ENCODE measurements at regions not wholly inside any gene's neighbourhood (a gene's known extent, or its start where the extent isn't known, plus 50 kb on each side); places are given as distances from the start of the nearest gene placed in this dataset.
A peak's percentile ranks its signal among the peaks of the same experiment; 100 is the strongest.

DNA sequence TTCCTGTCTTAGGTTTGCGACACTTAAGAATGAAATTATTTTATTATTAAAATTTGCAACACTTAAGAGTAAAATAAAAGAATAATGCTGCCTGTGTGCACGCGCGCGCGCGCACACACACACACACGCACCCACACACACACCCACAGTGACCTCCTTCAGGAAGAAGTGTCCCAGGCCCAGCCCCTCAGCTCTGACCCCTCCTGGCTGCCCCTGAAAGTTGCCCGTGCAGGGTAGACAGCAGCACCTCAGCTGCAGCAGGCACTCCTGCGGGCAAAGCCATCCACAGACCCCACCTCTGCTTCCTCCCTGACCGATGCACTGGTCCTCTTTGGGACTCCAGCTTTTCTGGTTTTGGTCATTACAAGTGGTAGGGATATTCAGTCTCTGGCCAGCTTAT, 478.2 kb downstream of the NTRK3 start:
- Histone ChIP-seq H2BK12ac (ENCODE audit: low read length in 2 of 2) (peak overlapping the region in 1 of 2 experiments; percentile 61), H3K23ac (ENCODE audit: low read length in 2 of 2) (no peak overlapping the region), H2BK5ac (ENCODE audit: low read depth, low read length, poor library complexity, severe bottlenecking) (no peak overlapping the region), H4K8ac (ENCODE audit: low read length) (no peak overlapping the region), H3K9ac (ENCODE audit: low read length) (no peak overlapping the region), H3K4me3 (ENCODE audit: insufficient read depth in 1 of 2, low read depth in 1 of 2, low read length in 2 of 2) (no peak overlapping the region), H4K91ac (ENCODE audit: low read length) (no peak overlapping the region), H3K36me3 (ENCODE audit: control insufficient read depth in 1 of 2, insufficient read depth in 2 of 2, low read depth in 1 of 2, low read length in 2 of 2) (no peaks in the 10 kb centered on the region), H3K14ac (ENCODE audit: low read length in 2 of 2) (peak overlapping the region in 1 of 2 experiments; percentile 58), H3K4me2 (ENCODE audit: low read length, poor library complexity, severe bottlenecking) (no peak overlapping the region), H2BK120ac (ENCODE audit: low read depth, low read length) (no peak overlapping the region), H3K4me1 (ENCODE audit: control insufficient read depth, insufficient read depth, low read depth, low read length) (no peaks in the 10 kb centered on the region), H2AFZ (ENCODE audit: low read depth, low read length) (no peak overlapping the region), H2BK15ac (ENCODE audit: low read depth, poor library complexity, severe bottlenecking) (no peak overlapping the region), H3K27ac (ENCODE audit: low read length, poor library complexity, severe bottlenecking) (no peak overlapping the region), H2AK5ac (ENCODE audit: low read length, severe bottlenecking) (no peak overlapping the region), H3K4ac (ENCODE audit: low read depth in 1 of 2, low read length in 2 of 2) (no peak overlapping the region), H3K27me3 (ENCODE audit: control insufficient read depth in 1 of 2, insufficient read depth in 1 of 2, low read length in 2 of 2) (peaks cover 0 to 35% of the 10 kb centered on the region in 2 experiments), H3K9me3 (ENCODE audit: control insufficient read depth, low read length) (no peaks in the 10 kb centered on the region), H3K79me1 (replicated peaks; ENCODE audit: low read length, poor library complexity, severe bottlenecking) (no peaks in the 10 kb centered on the region), H3K18ac (ENCODE audit: low read depth in 1 of 2, low read length in 2 of 2) (peak overlapping the region in 1 of 2 experiments; percentile 84)
- no peak for DNase-seq
- WGBS, result 79% methylated on average over 10 of the region's 11 CpGs

DNA sequence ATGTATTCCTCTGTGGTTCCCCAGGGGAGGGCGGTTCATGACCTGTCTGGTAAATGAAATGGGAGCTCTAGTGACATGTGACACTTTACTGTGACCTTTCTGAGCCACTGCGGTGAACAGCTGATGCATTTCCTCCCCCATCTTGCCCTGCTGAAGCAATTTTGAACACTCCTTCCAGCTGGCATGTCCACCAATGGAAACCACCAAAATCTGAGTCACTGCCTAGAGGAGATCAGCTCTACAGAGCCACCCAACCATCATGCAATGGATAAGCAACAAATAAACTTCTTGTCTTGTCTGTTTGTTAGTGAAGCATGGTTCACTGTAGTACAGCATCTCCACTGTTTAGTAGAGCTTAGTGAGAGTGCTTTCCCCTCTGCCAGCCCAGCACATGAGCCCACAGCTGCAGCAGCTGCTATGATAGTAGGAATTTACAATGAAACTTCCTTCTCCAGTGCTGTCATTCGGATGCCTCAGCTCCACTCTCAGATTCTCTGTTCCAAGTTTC, 479.4 kb downstream of the NTRK3 start:
- Histone ChIP-seq H3K18ac (ENCODE audit: low read depth in 1 of 2, low read length in 2 of 2) (peak overlapping the region in 1 of 2 experiments; percentile 59), H3K27ac (ENCODE audit: low read length, poor library complexity, severe bottlenecking) (no peak overlapping the region), H3K4me3 (ENCODE audit: insufficient read depth in 1 of 2, low read depth in 1 of 2, low read length in 2 of 2) (no peak overlapping the region), H3K79me1 (replicated peaks; ENCODE audit: low read length, poor library complexity, severe bottlenecking) (no peaks in the 10 kb centered on the region), H2BK120ac (ENCODE audit: low read depth, low read length) (no peak overlapping the region), H3K27me3 (ENCODE audit: control insufficient read depth in 1 of 2, insufficient read depth in 1 of 2, low read length in 2 of 2) (peaks cover 0 to 34% of the 10 kb centered on the region in 2 experiments), H3K4ac (ENCODE audit: low read depth in 1 of 2, low read length in 2 of 2) (no peak overlapping the region), H4K8ac (ENCODE audit: low read length) (peak overlapping the region; percentile 76), H3K36me3 (ENCODE audit: control insufficient read depth in 1 of 2, insufficient read depth in 2 of 2, low read depth in 1 of 2, low read length in 2 of 2) (no peaks in the 10 kb centered on the region), H3K9ac (ENCODE audit: low read length) (no peak overlapping the region), H2AK5ac (ENCODE audit: low read length, severe bottlenecking) (no peak overlapping the region), H3K9me3 (ENCODE audit: control insufficient read depth, low read length) (no peaks in the 10 kb centered on the region), H2BK15ac (ENCODE audit: low read depth, poor library complexity, severe bottlenecking) (no peak overlapping the region), H2BK5ac (ENCODE audit: low read depth, low read length, poor library complexity, severe bottlenecking) (no peak overlapping the region), H4K91ac (ENCODE audit: low read length) (no peak overlapping the region), H3K23ac (ENCODE audit: low read length in 2 of 2) (no peak overlapping the region), H3K14ac (ENCODE audit: low read length in 2 of 2) (no peak overlapping the region), H3K4me2 (ENCODE audit: low read length, poor library complexity, severe bottlenecking) (no peak overlapping the region), H2BK12ac (ENCODE audit: low read length in 2 of 2) (no peak overlapping the region), H2AFZ (ENCODE audit: low read depth, low read length) (no peak overlapping the region), H3K4me1 (ENCODE audit: control insufficient read depth, insufficient read depth, low read depth, low read length) (no peaks in the 10 kb centered on the region)
- DNase-seq, result peak; percentile 91
- WGBS, result 68% methylated on average over 3 of the region's 3 CpGs

DNA sequence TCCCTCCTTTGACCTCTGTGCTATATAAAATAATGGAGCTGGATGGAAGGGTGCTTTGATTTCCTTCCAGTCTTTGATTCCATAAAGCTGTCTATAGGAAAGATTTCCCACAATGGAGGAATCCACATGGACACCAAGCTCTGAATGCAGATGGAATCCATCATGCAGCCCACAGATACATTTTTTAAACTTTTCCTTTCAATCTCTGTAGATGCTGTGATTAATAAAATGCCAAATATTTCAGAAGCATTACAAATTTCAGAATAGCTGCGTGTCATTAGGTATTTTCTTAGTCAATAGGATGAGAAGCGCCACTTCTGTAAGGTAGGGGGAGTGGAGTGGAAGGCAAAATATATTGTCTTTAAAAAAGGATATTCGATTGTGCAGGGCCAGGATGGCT, 489.0 kb downstream of the NTRK3 start:
- no peaks in the 10 kb centered on the region for H3K79me1 ChIP-seq (replicated peaks; ENCODE audit: low read length, poor library complexity, severe bottlenecking)

DNA sequence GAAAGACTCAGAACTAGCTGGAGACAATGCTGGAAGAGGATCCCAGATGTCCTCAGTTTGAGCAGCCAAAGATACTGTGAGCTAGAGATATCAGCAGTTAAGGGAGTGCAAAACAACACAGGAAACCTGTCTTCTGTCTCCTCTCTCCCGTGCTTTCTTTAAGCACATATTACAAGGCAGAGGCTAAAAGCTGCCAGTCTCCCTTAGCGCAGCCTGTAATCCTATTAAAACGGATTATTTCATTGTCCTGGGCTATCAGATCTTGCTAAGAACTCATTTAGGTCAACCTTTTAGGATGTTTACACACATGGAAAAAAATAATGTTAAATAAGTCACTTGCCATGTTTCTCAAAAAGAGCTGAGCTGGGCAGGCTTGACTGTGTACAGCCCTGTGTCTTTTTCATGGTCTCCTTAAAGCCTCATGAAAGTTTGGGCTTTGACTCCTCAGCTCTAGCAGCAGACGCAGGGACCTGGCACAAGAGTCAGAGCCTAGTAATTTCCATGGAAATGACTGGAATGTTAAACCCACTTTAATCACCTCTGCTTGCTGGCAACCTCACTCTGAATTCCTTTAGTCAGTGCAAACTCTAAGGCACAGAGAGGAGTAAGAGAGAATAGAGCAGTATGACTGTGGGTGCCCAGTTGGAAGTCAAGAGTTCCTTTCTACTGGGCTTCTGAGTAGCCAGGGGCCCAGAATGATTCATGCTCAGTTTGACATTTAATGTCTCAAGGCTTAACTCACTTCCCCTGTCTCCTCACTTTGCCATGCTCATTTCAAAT, 491.9 kb downstream of the NTRK3 start:
- WGBS, result 83% methylated on average over 4 of the region's 4 CpGs
- no peak overlapping the region for H3K14ac ChIP-seq (ENCODE audit: low read length in 2 of 2)
- H3K4ac ChIP-seq (ENCODE audit: low read depth in 1 of 2, low read length in 2 of 2), result peak overlapping the region in 1 of 2 experiments; percentile 56
- no peak overlapping the region for H3K4me3 ChIP-seq (ENCODE audit: insufficient read depth in 1 of 2, low read depth in 1 of 2, low read length in 2 of 2)
- peaks cover 0 to 9% of the 10 kb centered on the region in 2 experiments for H3K27me3 ChIP-seq (ENCODE audit: control insufficient read depth in 1 of 2, insufficient read depth in 1 of 2, low read length in 2 of 2)
- H2AK5ac ChIP-seq (ENCODE audit: low read length, severe bottlenecking), result no peak overlapping the region
- H4K8ac ChIP-seq (ENCODE audit: low read length), result peak overlapping the region; percentile 56
- no peak overlapping the region for H2AFZ ChIP-seq (ENCODE audit: low read depth, low read length)
- H3K9ac ChIP-seq (ENCODE audit: low read length), result no peak overlapping the region
- H2BK15ac ChIP-seq (ENCODE audit: low read depth, poor library complexity, severe bottlenecking), result no peak overlapping the region
- no peaks in the 10 kb centered on the region for H3K79me1 ChIP-seq (replicated peaks; ENCODE audit: low read length, poor library complexity, severe bottlenecking)
- H2BK5ac ChIP-seq (ENCODE audit: low read depth, low read length, poor library complexity, severe bottlenecking), result no peak overlapping the region
- H3K4me2 ChIP-seq (ENCODE audit: low read length, poor library complexity, severe bottlenecking), result no peak overlapping the region
- peak; percentile 32 for DNase-seq
- H4K91ac ChIP-seq (ENCODE audit: low read length), result no peak overlapping the region
- H3K18ac ChIP-seq (ENCODE audit: low read depth in 1 of 2, low read length in 2 of 2), result no peak overlapping the region
- H3K9me3 ChIP-seq (ENCODE audit: control insufficient read depth, low read length), result no peaks in the 10 kb centered on the region
- H2BK12ac ChIP-seq (ENCODE audit: low read length in 2 of 2), result peak overlapping the region in 1 of 2 experiments; percentile 77
- no peak overlapping the region for H3K23ac ChIP-seq (ENCODE audit: low read length in 2 of 2)
- H2BK120ac ChIP-seq (ENCODE audit: low read depth, low read length), result no peak overlapping the region
- no peaks in the 10 kb centered on the region for H3K4me1 ChIP-seq (ENCODE audit: control insufficient read depth, insufficient read depth, low read depth, low read length)
- peak overlapping the region; percentile 38 for H3K27ac ChIP-seq (ENCODE audit: low read length, poor library complexity, severe bottlenecking)
- no peaks in the 10 kb centered on the region for H3K36me3 ChIP-seq (ENCODE audit: control insufficient read depth in 1 of 2, insufficient read depth in 2 of 2, low read depth in 1 of 2, low read length in 2 of 2)

More for the DNA sequence above, 489.0 kb downstream of the NTRK3 start:
- peaks cover 3% of the 10 kb centered on the region for H3K9me3 ChIP-seq (ENCODE audit: control insufficient read depth, low read length)
- H2BK12ac ChIP-seq (ENCODE audit: low read length in 2 of 2), result no peak overlapping the region
- no peak overlapping the region for H2BK120ac ChIP-seq (ENCODE audit: low read depth, low read length)
- no peaks in the 10 kb centered on the region for H3K36me3 ChIP-seq (ENCODE audit: control insufficient read depth in 1 of 2, insufficient read depth in 2 of 2, low read depth in 1 of 2, low read length in 2 of 2)
- H2BK5ac ChIP-seq (ENCODE audit: low read depth, low read length, poor library complexity, severe bottlenecking), result no peak overlapping the region
- no peak overlapping the region for H2AK5ac ChIP-seq (ENCODE audit: low read length, severe bottlenecking)
- no peak for DNase-seq
- no peak overlapping the region for H4K91ac ChIP-seq (ENCODE audit: low read length)
- no peak overlapping the region for H3K9ac ChIP-seq (ENCODE audit: low read length)
- 99% methylated on average over 3 of the region's 3 CpGs for WGBS
- H3K4me2 ChIP-seq (ENCODE audit: low read length, poor library complexity, severe bottlenecking), result no peak overlapping the region
- no peak overlapping the region for H3K18ac ChIP-seq (ENCODE audit: low read depth in 1 of 2, low read length in 2 of 2)
- H3K4ac ChIP-seq (ENCODE audit: low read depth in 1 of 2, low read length in 2 of 2), result no peak overlapping the region
- no peak overlapping the region for H3K14ac ChIP-seq (ENCODE audit: low read length in 2 of 2)
- H3K23ac ChIP-seq (ENCODE audit: low read length in 2 of 2), result no peak overlapping the region
- peaks cover 0 to 5% of the 10 kb centered on the region in 2 experiments for H3K27me3 ChIP-seq (ENCODE audit: control insufficient read depth in 1 of 2, insufficient read depth in 1 of 2, low read length in 2 of 2)
- no peak overlapping the region for H4K8ac ChIP-seq (ENCODE audit: low read length)
- no peak overlapping the region for H2BK15ac ChIP-seq (ENCODE audit: low read depth, poor library complexity, severe bottlenecking)
- H3K4me3 ChIP-seq (ENCODE audit: insufficient read depth in 1 of 2, low read depth in 1 of 2, low read length in 2 of 2), result no peak overlapping the region
- H2AFZ ChIP-seq (ENCODE audit: low read depth, low read length), result no peak overlapping the region
- no peak overlapping the region for H3K27ac ChIP-seq (ENCODE audit: low read length, poor library complexity, severe bottlenecking)
- H3K4me1 ChIP-seq (ENCODE audit: control insufficient read depth, insufficient read depth, low read depth, low read length), result no peaks in the 10 kb centered on the region
